Common myeloid progenitor, CD34-positive (primary cell): ENCODE measurements at regions not wholly inside any gene's neighbourhood (a gene's known extent, or its start where the extent isn't known, plus 50 kb on each side); places are given as distances from the start of the nearest gene placed in this dataset.

Source experiments
- CTCF ChIA-PET: fragments of 350-600 bp; sonication (Branson Sonifier 250); formaldehyde crosslinking; loops from one replicate; lab custom pipeline; 2021; ENCODE audit warnings: antibody characterized with exemption; lab: Charles Lee
- POLR2A ChIA-PET: fragments of 350-600 bp; sonication (Branson Sonifier 250); formaldehyde crosslinking; loops from one replicate; lab custom pipeline; 2021; ENCODE audit warnings: antibody characterized with exemption; lab: Charles Lee
- DNase-seq, 3 donors: peaks; one replicate each; pipeline versions ENCODE4 v3.0.0 to v3.0.0-alpha.2; 2013
- H3K27ac ChIP-seq, 2 experiments: 1 replicate in 1 of 2; 2 replicates in 1 of 2; pipeline ENCODE4 v1.7.0; 2013; ENCODE audit warnings: inconsistent platforms in 2 of 2, low read length in 2 of 2, mild to moderate bottlenecking in 2 of 2, low read depth in 1 of 2, moderate library complexity in 1 of 2; ENCODE audit not compliant: severe bottlenecking in 2 of 2, insufficient read depth in 1 of 2, poor library complexity in 1 of 2
- H3K27me3 ChIP-seq, 5 experiments: replicated peaks in 2 of 5; 1 replicate in 3 of 5; 2 replicates in 2 of 5; pipeline versions ENCODE4 v1.6.1 to v1.7.0; 2013; ENCODE audit warnings: low read length in 4 of 5, mild to moderate bottlenecking in 2 of 5, moderate library complexity in 2 of 5, inconsistent platforms in 1 of 5; ENCODE audit not compliant: insufficient read depth in 5 of 5, control insufficient read depth in 4 of 5
- H3K36me3 ChIP-seq, 4 experiments: 1 replicate in 2 of 4; 2 replicates in 2 of 4; pipeline versions ENCODE4 v1.6.1 to v1.7.0; 2013; ENCODE audit warnings: low read length in 3 of 4, control low read depth in 1 of 4, mild to moderate bottlenecking in 1 of 4; ENCODE audit not compliant: control insufficient read depth in 4 of 4, insufficient read depth in 4 of 4
- H3K4me1 ChIP-seq, 4 experiments: 1 replicate in 3 of 4; 2 replicates in 1 of 4; pipeline versions ENCODE4 v1.6.1 to v1.7.1; 2013; ENCODE audit warnings: low read length in 3 of 4, mild to moderate bottlenecking in 3 of 4, control low read depth in 1 of 4, inconsistent platforms in 1 of 4, moderate library complexity in 1 of 4; ENCODE audit not compliant: control insufficient read depth in 4 of 4, insufficient read depth in 4 of 4; ENCODE audit errors: control extremely low read depth in 1 of 4
- H3K4me3 ChIP-seq, 7 experiments: 1 replicate in 4 of 7; 2 replicates in 3 of 7; pipeline versions ENCODE4 v1.5.1 to v1.7.0; 2013; ENCODE audit warnings: mild to moderate bottlenecking in 7 of 7, low read length in 6 of 7, moderate library complexity in 6 of 7, inconsistent platforms in 2 of 7, low read depth in 2 of 7, control low read depth in 1 of 7; ENCODE audit not compliant: insufficient read depth in 4 of 7, control insufficient read depth in 1 of 7; ENCODE audit errors: extremely low read depth in 1 of 7
- H3K9me3 ChIP-seq, 5 experiments: 1 replicate in 4 of 5; 2 replicates in 1 of 5; pipeline versions ENCODE4 v1.6.1 to v1.7.1; 2013; ENCODE audit warnings: low read length in 4 of 5, mild to moderate bottlenecking in 2 of 5, inconsistent platforms in 1 of 5, low read depth in 1 of 5, moderate library complexity in 1 of 5; ENCODE audit not compliant: control insufficient read depth in 4 of 5, insufficient read depth in 2 of 5; ENCODE audit errors: control extremely low read depth in 1 of 5
- WGBS: methylation state at CpG from one replicate; pipeline ENCODE4 v1.1.5; 2013; ENCODE audit not compliant: insufficient coverage; 5-methylcytosine and 5-hydroxymethylcytosine counted together

DNA sequence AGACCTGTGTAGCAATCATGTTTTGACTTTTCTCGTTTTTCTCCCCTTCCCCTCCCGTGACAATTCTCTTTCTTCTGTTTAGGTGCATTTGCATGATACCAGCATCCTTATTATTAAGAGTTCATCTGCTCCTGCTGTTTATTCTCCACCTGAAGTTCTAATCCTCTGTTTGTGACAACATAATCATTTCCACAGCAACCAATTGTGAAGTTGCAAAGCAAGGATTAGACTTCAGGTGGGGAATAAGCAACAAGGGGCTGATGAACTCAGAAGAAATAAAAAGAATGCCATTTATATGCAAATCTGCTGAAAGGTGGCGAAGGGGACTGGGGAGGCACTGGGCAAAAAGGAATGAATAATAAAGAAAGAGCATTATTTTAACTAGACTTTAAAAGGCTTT is 124.8 kb upstream of the LINC00305 start:
- ChIA-PET CTCF (no interaction called here), POLR2A (no interaction called here)
- Histone ChIP-seq H3K4me3 (no peak overlapping the region), H3K36me3 (no peaks in the 10 kb centered on the region), H3K27ac (no peak overlapping the region), H3K9me3 (no peaks in the 10 kb centered on the region), H3K27me3 (no peaks in the 10 kb centered on the region), H3K4me1 (peaks cover 17 to 59% (median 34%) of the 10 kb centered on the region in 4 experiments)
- WGBS: 93% methylated on average over 3 of the region's 3 CpGs
- no peak for DNase-seq

DNA sequence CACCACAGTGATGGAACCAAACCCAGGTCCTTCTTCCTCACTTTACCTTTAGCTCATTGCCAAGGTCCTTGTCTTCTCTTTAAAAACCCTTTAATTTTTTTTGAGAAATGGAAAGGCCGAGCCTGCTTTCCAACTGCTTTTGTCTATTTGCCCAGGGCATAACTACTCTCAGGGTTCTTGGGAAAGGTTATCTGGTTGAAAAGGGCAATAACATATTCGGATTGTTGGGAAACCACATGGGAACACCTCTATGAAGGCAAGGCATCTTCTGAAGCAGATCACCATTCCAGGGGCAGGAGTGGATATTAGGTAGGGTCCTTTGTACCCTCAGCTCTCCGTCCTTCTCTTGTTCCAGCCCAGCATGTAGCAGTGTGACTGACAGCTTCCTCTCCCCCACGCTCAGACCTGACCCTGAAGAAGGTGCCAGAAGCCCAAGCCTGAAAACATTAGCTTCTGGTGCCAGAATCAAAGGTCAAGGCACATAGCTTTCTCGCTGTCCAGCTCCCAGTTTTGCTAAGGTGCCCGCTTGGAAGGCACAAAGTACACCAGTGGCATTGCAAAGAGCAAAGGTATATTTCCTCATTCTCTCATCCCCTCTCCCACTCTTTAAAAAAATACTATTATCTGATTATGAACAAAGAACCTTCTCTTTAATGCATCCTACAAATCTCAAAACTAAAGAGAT is 123.2 kb upstream of the LINC00305 start:
- H3K4me1 ChIP-seq: peaks cover 17 to 55% (median 34%) of the 10 kb centered on the region in 4 experiments
- H3K36me3 ChIP-seq: no peaks in the 10 kb centered on the region
- H3K27me3 ChIP-seq: no peaks in the 10 kb centered on the region
- H3K27ac ChIP-seq: no peak overlapping the region
- no peak for DNase-seq
- 93% methylated on average over 5 of the region's 6 CpGs for WGBS
- H3K4me3 ChIP-seq: no peak overlapping the region
- H3K9me3 ChIP-seq: no peaks in the 10 kb centered on the region
- ChIA-PET POLR2A (no interaction called here), CTCF (interaction anchor here (0.7 to 1.4 kb wide), 3 partner anchors 55 to 152 kb away, joined by 3 to 4 read pairs (median 3); no protein-coding TSS in a partner anchor)

DNA sequence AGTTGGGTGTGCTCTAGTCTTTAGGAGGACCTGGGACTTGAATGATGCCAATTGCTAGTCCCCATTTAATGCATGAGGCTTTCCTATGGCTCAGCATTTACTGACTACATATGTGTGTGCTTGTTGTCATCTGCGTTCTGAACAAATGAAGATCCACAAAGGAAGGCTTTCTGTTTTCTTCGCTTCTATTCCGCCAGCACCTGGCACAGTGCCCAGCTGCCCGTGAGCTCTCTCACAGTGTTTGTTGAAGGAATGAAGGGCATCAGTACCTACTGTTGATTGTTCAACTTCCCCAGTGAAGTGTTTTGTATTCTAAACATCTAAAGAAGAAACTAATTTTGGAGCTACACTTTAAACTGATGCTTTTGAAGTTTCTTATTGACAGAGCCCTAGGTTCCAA is 122.4 kb upstream of the LINC00305 start:
- ChIA-PET CTCF (interaction anchor here (0.9 to 1.7 kb wide), 4 partner anchors 9 to 151 kb away, joined by 3 to 4 read pairs (median 4); no protein-coding TSS in a partner anchor), POLR2A (no interaction called here)
- Histone ChIP-seq H3K27me3 (no peaks in the 10 kb centered on the region), H3K4me1 (peaks cover 8 to 47% (median 28%) of the 10 kb centered on the region in 4 experiments), H3K4me3 (peak overlapping the region in 1 of 7 experiments; percentile 21), H3K27ac (no peak overlapping the region), H3K36me3 (no peaks in the 10 kb centered on the region), H3K9me3 (no peaks in the 10 kb centered on the region)
- peak in 2 of 3 donors; percentile 52 to 57 for DNase-seq
- 20% methylated on average over 4 of the region's 4 CpGs for WGBS

DNA sequence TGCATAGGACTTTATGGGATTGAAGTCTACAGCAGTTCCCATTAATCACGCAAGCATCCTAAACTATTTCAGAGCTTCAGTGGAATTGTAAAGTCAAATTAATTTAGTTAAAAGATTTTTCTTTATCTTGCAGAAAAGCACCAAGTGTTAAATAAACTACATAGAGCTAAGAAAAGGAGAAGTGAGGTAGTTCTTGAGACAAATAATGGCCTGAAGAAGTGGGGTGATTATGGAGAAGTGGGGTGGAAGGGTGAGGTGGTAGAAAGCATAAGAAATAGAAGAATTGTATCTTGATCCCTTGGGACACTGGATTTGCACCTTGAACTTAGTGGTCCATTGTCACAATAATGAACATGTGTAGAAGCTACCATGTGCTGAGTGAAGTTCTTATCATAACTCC is 121.7 kb upstream of the LINC00305 start:
- Histone ChIP-seq H3K27ac (no peak overlapping the region), H3K9me3 (no peaks in the 10 kb centered on the region), H3K4me1 (peaks cover 4 to 40% (median 23%) of the 10 kb centered on the region in 4 experiments), H3K27me3 (no peaks in the 10 kb centered on the region), H3K36me3 (no peaks in the 10 kb centered on the region), H3K4me3 (peak overlapping the region in 4 of 7 experiments; percentile 13 to 63 (median 38))
- peak in 2 of 3 donors; percentile 50 to 65 for DNase-seq
- ChIA-PET POLR2A (interaction anchor here (0.8 kb wide), 1 partner anchor 23 kb away, joined by 3 read pairs; no protein-coding TSS in a partner anchor), CTCF (interaction anchor here (1.4 to 1.7 kb wide), 2 partner anchors 10 to 12 kb away, joined by 4 read pairs; no protein-coding TSS in a partner anchor)
- no CpG with 5 or more reads among the region's 1 CpG for WGBS

DNA sequence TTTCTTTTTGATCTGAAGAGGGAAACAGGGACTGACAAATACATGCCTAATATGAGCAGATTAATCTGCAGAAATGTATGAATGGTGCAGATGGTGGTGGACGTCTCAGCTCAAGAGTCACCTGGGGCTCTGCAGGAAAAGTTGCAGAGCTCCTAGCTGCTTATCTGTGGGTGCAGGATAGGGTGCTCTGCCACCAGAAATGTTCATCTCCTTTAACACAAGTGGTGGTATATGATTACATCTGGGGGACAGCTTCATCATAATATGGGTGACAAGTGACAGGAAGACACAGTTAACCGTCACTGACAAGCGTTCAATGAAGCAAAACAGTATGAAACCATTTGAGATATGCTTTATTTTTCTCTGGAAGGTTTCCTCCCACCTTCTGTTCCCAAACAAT is 121.2 kb upstream of the LINC00305 start:
- H3K27ac ChIP-seq: no peak overlapping the region
- ChIA-PET POLR2A (interaction anchor here (0.8 kb wide), 1 partner anchor 23 kb away, joined by 3 read pairs; no protein-coding TSS in a partner anchor), CTCF (interaction anchor here (1.7 kb wide), 1 partner anchor 10 kb away, joined by 4 read pairs; no protein-coding TSS in a partner anchor)
- no peaks in the 10 kb centered on the region for H3K36me3 ChIP-seq
- 0% methylated on average over 2 of the region's 3 CpGs for WGBS
- DNase-seq: peak in 2 of 3 donors; percentile 20 to 59
- peak overlapping the region in 4 of 7 experiments; percentile 6 to 63 (median 34) for H3K4me3 ChIP-seq
- H3K9me3 ChIP-seq: no peaks in the 10 kb centered on the region
- peaks cover 4 to 35% (median 21%) of the 10 kb centered on the region in 4 experiments for H3K4me1 ChIP-seq
- no peaks in the 10 kb centered on the region for H3K27me3 ChIP-seq

DNA sequence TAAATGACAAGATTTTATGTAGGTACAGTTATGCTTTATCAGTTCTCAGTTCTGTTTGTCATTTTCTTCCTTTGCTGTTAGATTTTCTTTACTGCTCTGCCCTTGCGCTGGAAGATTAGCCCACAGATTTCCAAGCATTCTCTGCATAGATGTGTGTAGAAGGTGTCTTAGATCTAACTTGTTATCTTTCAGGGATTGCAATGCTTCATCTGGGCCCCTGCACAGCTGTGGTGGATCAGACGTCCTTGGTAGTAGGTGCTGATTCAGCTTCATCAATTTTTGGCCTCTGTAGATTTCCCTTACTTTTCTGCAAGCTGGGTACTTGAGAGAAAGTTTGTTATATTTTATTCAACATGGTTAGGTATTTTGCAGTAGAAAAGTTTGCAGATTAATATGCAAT is 115.3 kb upstream of the LINC00305 start:
- DNase-seq: no peak
- H3K4me1 ChIP-seq: peaks cover 0 to 13% (median 10%) of the 10 kb centered on the region in 4 experiments
- 100% methylated on average over 1 of the region's 2 CpGs for WGBS
- no peak overlapping the region for H3K27ac ChIP-seq
- no peaks in the 10 kb centered on the region for H3K27me3 ChIP-seq
- no peaks in the 10 kb centered on the region for H3K36me3 ChIP-seq
- POLR2A ChIA-PET: no interaction called here
- no peak overlapping the region for H3K4me3 ChIP-seq
- no peaks in the 10 kb centered on the region for H3K9me3 ChIP-seq
- CTCF ChIA-PET: no interaction called here

DNA sequence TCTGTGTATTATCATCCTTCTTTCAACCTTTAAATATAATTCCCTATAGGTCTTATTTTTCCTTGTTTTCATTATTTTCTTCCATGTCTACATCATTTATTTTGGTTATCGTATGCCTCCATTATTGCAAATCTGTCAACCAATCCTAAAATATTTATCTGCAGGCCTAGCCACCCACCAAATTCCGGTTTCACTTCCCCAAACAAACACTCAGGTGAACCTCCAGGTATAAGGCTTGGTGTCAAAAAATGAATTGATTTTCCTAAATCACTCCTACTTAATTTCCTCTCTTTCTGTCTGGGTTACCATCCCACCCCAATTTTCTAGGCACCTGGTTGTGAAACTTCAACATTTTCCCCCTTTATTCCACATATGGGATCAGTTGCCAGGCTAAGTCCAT is 111.9 kb upstream of the LINC00305 start:
- Histone ChIP-seq H3K4me3 (no peak overlapping the region), H3K27ac (no peak overlapping the region), H3K4me1 (peaks cover 0 to 9% (median 7%) of the 10 kb centered on the region in 4 experiments), H3K27me3 (no peaks in the 10 kb centered on the region), H3K36me3 (no peaks in the 10 kb centered on the region), H3K9me3 (no peaks in the 10 kb centered on the region)
- POLR2A ChIA-PET: no interaction called here
- CTCF ChIA-PET: no interaction called here
- DNase-seq: no peak
- WGBS: 93% methylated on average over 2 of the region's 2 CpGs
